Embryonic facial prominence (tissue), 1 donor: ENCODE measurements at regions not wholly inside any gene's neighbourhood (a gene's known extent, or its start where the extent isn't known, plus 50 kb on each side); places are given as distances from the start of the nearest gene placed in this dataset.

ENCODE experiments used
- DNase-seq: peaks from one replicate; pipeline ENCODE4 v3.0.0-alpha.2; 2016; ENCODE audit errors: extremely low spot score

DNA sequence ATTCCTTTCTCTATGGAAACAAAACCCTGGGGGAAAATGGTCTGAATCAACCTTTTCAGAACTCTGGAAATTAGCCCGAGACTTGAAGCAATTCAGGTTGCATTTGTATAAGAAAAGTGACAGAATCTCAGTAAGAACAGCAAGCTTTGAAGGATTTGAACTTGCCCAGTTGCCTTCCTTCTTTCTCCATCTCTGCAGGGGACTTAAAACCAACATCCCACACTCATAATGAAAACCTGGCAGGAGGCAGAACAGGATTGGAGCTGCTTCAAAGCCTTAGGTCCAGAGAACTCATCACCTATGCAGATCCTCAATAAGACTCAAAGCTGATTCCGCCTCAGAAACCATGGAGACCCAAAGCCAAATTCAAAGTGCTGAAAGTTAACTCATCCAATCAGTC lies 790.5 kb upstream of the ID2 start:
- DNase-seq, result no peak

DNA sequence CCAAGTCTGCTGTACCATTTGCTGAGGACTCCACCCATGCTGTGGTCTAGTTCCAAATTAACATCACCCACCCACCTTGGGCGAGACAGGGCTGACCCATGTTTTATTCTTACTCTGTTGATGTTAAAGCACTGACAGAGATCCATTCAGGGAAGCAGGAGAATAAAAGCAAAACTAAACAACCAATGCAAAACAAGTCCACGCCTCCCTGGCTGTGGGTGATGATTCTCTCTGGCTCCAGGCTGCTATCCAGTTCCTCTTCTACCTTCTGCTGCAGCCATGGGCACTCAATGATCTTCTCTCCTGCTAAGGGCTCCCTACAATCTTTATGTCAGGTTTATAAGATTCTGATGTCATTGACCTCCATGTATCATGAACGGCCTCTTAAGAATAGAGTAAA lies 786.6 kb upstream of the ID2 start:
- DNase-seq, result no peak

DNA sequence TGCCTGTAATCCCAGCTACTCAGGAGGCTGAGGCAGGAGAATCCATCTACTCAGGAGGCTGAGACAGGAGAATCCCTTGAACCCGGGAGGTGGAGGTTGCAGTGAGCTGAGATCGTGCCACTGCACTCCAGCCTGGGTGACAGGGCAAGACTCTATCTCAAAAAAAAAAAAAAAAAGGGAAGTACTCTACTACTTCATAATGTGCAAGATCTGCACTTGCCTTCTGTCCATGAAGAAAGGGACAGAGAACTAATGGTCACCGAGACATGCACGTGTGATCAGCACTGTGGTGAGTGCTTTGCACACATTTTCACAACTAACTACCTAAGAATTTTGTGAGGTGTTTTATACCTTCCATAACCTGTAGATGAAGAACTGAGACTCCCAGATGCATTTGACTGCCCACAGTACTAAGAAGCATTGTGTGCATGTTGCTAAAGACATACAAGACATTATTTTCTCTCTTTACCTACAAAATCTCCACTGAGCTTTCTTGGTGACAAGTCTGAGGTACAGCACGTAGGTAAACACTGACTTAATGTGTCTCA lies 784.8 kb upstream of the ID2 start:
- DNase-seq, result no peak

DNA sequence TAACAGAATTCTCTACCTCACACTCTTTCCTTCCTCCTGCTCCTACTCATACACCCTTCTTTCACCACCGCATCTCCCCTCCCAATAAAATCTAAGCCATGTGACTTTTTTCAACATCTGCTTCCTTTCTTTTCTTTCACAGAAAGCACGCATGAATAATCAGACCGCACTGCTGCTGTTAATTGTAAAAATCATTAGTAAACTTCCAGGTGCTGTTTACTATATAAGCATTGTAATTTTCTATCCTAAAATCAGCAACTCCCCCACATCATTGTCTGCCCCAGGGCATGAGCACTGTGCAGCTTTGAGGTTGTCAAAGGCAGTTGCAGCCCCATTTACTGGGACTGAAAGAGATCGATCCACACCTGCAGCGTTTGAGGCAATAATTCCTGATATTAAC lies 782.6 kb upstream of the ID2 start:
- no peak for DNase-seq

DNA sequence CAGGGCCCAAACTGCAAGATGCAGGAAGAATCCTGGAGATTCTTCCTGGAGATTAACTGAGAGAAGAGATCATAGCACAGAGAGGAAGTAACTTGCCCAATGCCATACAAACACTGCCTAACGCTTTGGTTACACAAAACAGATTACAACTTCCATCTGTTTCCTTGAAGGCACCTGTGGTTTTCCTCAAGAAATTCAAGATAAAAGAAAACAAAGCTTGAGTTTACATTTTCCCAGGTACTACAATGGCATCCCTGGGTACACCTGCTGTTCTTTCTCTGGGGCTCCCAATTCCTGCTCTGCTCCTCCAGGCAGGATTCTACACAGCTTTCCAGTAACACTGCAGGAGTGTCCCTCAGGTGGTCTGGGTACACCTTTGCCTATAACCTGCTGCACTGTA lies 781.9 kb upstream of the ID2 start:
- DNase-seq, result no peak

DNA sequence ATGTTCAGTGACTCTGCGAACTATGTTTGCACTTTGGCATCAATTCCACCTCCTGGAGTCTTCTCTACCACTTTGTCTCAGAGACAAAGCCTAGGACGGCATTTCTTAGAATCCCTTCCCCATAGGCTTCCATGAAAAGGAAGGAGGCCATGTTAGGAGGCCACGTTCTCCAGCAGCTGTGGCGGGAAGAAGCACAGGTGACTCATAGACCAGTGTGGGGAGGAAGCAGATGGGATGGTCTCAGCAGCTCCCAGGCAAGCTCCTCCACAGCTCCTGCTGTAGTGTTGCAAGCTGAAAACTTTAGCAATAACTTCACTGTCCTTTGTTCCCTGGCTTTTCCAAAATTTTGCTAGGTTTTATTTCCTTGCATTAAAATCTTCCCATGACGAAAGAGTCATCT lies 781.3 kb upstream of the ID2 start:
- no peak for DNase-seq

DNA sequence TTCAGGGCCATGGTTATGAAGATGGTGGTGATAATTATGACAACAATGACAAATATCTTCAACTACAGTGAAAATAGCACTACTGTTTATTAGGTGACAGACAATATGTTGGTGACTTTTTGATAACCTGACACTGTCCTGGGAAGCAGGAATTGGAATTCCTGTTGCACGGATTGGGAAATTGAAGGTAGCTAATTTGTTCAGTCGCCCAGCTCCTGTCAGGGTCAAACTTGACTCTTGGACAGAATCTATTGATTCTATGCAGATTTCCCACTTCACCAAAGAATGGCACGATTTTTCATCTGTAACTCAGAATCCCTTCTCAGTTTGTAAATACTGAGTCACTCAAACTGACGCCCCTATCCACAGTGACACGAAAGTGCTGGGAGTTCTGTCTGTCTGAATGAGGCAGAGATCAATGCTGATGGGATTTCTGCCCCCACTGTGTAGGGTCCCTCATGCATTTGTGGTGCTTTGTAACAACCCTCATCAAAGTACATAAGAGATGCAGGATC lies 779.5 kb upstream of the ID2 start:
- no peak for DNase-seq

DNA sequence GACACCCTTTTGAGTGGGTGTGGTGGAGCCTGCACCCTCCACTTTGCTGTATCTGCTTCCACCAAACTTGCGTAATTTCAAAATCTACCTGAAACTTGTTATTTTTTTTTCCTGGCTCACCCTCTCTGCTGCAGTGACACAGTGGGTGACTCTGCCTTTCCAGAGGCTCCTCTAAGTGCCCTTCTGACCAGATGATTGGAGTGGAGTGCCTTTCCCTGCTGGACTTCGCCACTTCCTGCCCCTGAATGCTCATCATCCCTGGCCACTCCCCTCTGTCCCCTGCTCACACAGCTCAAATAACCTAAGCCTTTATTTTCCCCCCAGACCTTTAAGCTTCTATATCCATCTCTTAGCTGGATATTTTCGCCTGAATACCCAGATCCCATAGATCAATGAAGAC lies 777.5 kb upstream of the ID2 start:
- no peak for DNase-seq

DNA sequence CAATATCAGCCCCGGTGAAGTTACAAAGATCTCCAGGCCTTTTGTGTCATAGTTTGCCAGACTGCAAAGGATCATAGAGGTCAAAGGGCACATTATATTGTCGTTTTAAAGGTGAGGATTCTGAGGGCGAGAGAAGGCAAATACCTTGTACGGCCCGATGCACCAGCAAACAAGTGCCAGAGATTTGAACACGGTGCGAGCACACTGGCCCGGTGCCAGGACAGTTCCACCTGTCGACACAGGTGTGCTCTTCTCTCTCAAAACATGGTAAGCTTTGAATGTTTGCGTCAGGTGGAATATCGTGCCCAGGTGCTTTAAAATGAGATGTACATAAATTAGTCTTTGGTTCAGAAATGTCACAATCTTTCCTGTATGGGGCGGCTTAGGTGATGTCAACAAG lies 776.1 kb upstream of the ID2 start:
- no peak for DNase-seq

DNA sequence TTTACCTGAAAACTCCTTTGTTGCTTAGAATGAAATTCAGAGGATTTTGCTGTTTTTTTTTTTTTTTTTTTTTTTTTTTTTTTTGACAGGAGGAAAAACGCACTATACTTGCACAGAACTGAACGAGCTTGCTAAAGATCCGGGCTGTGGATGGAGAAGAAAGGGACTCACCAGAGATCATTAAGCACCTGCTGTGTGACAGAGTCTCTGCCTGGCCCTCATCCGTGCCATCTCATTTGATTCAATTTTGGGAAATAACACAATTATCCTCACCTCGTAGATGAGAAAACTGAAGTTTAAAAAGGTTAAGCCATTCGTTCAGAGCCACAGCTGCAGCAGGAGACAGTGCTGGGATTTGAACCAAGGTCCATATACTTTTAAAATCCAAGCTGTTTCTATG lies 775.4 kb upstream of the ID2 start:
- DNase-seq, result no peak

DNA sequence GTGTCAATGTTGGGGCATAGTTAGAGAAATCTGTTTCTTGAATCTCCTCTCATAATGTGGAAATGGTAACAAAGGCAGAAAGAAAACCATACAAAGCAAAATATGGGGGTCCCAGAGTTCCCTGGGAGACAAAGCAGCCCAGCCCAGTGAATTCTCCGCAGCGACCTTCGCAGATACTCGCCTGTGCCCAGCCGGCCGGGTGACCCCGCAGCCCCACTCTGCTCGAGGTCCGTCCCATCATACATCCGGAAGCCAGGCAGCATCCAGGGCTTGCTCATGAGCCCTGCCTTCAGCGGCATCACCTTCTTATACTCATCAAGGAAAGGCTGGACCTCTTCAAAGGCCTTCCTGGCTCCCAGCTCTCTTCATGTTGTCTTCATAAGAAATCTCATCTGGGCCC lies 774.8 kb upstream of the ID2 start:
- no peak for DNase-seq

DNA sequence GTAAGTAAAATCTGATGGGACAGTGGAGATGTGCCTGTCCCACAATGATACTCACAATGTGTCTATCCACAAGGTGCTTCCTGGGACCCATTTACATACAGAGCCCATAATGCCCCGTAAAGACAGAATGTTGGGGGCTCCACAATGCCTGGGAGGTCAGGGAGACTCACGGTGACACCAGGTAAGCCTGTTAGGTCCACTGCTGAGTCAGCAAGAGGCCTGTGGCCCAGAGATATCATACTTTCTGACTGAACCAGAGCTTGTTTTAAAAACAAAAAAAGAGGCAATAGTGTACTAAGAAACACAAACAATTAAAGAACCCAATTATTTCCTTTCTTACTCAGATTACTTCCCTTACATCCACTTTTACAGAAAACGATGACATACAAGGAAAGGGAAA lies 771.1 kb upstream of the ID2 start:
- no peak for DNase-seq

DNA sequence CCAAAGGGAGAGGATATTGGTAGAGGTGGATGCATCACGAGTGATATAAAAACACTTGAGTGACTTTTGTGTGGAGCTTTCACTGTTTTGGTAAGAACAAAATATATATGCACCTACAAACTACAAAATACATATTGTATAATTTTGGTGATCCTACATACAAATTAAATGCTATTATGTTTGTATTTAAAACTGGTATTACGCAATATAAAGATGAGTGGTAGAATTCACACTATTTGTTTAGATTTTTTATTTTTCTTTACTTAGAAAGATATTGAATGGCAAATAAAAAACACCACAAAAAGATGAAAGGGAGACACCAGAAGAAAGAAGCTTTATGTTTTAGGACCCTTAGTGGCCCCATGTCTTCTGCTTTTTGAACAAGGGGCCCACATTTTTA lies 770.7 kb upstream of the ID2 start:
- DNase-seq, result no peak

DNA sequence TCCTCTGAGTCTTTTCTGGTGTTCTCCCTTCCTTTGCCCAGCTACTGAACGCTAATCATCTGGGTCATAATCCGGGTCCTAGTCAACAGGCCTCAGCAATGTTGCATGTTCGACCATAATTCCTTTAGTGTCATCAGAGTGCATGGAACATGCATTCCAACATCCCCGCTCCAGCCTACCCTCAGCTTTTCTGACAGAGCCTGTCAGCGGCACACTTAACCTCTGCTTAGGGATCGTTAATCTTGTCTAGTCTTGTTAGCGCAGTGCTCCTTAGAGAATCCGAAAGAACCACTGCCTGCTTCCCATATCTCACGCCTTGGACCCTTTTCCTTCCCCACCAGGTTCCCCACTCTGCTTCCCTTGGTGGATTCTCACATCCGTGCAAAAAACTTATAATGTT lies 767.9 kb upstream of the ID2 start:
- no peak for DNase-seq

DNA sequence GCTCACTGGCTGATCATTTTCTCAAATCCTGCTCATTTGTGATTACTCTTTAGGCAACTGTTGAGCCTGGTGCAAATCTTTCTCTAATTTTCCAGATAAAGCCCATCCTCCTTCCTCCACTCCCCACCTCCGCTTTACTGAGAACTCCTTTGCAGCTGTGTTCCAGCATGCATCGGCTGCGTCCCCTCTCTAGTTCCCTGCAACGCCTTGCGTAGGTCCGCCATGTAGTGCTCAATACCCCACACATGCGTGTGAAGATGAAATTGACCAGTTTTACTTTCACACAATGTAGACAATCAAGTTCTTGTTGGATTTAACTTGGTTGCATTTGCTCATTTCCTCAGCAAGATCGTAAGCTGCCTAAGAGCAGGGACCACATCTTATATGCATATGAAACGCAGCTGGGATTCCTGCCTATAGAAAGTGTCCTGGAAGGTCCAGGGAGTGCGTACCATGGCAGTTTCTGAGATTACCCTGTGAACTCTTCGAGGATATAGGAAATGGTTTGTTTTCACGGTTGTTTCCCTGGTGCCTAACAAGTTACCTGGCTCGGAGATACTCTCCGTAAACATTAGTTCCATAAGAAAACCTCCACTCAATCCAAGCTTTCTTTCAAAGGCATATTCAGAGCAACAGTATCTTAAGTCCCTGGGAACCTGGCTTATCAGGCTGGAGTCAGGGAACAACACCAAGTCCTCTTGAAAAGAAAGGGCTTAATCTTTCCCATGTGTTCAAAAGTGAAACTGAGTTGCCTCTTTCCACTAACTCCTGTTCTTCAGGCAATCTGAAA lies 766.4 kb upstream of the ID2 start:
- no peak for DNase-seq

DNA sequence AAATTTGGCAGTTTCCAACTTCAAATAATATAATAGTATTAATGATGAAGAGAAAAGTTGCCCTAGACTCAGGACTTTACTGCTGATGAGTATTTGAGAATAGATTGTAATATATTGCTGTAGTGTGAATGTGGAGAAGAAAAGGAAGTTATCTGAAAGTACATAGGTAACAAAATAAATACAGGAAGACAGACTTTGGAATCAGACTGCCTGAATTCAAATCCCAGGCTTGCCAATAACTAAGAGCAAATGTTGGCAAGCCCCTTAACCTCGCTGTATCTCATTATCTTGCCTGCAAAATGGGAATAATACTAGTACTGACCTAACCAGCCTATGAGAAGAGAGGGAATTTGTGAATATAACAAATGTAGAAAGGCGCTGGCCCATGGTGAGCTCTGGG lies 765.2 kb upstream of the ID2 start:
- no peak for DNase-seq

DNA sequence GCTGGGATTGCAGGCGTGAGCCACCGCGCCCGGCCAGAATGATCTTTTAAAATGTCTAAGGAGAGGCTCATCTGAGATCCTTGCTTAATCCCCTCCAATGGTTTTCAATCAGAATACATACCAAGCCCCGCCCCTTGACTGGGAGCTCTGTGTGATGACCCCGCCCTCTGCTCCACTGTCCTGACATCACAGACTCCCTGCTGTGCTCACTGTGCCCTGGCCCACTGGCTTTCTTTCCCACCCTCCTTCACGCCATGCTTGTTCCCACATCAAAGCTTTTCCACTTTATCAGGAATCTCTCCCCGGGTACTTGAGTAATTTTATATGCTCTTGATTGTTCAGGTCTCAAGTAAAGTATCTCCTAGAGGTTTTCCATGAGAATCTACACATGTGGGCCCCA lies 762.3 kb upstream of the ID2 start:
- no peak for DNase-seq

DNA sequence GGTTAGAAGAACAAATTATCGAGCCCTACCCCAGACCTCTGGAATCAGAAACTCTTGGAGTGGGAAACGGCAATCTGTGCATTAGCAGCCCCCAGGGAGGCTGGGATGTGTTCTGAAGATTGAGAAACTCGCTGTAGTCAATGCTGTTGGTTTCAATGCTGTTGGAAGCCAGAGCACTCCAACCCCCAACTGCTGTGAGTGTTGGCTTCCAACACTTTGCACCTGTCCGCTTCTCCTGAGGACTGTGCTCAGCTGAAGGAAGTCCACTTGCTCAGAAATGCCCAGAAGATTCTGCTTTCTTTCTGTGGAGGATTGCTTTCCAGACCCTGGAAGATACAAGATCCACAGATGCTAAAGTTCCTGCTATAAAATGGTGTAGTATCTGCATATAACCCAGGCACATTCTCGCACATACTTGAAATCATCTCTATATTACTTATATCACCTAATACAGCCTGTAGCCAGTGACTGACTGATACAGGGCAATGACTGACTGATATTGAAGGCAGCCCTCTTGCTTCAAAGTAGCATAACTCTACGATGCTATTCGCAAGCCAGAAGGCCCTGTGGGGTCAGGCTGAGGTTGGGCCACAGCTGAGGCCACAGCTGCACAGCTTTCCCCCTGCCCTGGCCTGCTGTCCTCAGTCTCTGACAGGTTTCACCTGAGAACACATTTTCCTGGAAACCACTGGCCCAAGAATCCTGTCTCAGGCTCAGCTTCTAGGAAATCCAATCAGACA lies 757.7 kb upstream of the ID2 start:
- no peak for DNase-seq

DNA sequence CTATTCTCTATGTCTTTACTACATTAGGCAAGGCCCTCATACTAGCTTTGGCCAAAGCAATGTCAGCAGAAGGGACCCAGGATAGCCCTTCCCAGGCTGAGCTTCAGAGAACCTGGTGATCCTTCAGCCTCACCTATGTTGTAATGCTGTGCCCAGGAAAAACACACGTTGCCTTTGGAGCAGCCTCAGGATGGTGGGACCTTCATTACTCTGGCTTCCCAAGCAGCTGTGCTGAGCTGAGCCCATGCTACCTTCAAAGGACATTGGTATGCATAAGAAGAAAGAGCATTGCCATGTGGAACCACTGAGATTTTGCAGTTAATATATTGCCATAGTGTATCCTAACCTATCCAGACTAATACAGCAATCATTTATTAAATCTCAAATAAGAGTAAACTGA lies 756.4 kb upstream of the ID2 start:
- DNase-seq, result no peak

DNA sequence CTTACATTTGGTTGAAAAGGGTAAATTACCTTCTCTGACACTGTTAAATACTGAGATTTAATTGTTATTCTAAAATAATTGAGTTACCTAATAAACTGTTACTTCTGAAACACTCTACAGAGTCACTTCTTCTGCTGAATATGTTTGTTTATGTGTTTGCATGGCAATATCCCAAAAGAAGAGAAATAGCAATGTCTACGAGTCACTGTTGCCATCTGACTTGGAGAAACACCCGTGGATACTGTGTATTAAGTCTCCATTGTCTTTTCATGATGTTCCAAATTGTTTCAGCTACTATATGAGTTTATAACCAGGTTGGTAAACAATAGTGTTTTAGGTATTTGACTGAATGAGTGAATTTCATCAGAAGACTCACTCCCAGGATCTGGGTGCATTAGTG lies 754.2 kb upstream of the ID2 start:
- DNase-seq, result no peak

DNA sequence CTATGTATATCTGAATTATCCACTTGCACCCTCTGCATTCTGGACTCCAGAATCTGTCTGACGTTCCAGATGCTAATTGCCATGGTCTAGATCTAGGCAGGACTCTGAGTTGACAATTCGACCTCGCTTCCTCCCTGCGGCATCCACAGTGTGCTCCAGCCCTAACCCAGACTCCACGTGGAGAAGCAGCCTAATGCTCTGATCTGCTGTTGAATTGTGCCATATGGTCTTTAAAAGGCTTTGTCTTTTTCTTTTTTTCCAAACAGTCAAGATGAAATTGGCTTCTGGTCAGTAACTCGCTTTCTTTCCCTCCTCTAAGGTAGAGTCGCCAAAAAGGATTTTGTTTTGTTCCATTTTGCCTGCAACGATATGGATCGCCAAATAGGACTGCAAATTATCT lies 752.6 kb upstream of the ID2 start:
- no peak for DNase-seq

DNA sequence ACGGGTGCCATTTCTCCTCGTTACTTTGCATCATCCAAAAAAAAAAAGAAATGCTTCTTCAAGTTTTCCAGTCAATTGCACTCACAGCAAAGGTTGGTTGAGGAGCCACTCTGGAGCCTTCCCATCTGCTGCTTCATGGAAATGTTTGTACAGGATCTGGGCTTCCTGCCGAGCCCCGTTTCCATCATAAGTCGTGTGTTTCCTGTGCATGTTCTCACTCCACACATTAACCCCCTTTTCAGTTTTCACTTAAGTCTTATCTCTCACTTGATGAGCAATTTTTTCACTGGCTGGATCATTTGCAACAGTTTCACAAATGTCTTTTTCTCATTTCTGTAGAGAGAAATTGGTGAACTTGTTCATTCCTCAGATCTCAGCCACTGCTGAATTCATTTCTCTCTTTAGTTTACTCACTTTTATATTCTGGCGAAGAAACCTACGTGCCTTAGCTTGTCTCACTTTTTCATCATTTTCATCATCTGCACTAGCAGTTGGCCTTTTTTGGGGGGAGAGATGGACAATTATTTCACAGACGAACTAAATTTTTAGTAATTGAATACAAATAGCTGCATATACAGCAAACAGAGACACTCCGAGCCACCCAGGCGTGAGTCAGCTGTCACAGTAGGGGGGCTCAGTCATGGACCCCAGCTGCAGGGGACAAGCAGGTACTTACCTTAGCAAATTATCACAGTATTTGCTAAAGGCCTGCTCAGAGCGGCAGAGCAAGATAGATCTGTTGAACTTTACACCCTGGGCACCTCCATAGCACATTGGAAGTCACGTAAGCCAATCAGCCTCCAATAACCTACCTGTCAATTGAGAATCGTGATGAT lies 750.8 kb upstream of the ID2 start:
- DNase-seq, result no peak
